Occipital lobe (tissue), 2 donors: ENCODE measurements at regions not wholly inside any gene's neighbourhood (a gene's known extent, or its start where the extent isn't known, plus 50 kb on each side); places are given as distances from the start of the nearest gene placed in this dataset. TPM values are rescaled to one million over a fixed set of nuclear protein-coding genes. Genes with fewer than 3 reads are reported as not detected.

Experiments used
- DNase-seq: peaks from one replicate; lab custom pipeline; 2025; lab: John Stamatoyannopoulos, UW
- small RNA-seq: library from RNA; depleted of rRNA; stranded (forward); fragments of <200 nt; gene quantifications from one replicate; pipeline ENCODE3, GENCODE V24; 2014

DNA sequence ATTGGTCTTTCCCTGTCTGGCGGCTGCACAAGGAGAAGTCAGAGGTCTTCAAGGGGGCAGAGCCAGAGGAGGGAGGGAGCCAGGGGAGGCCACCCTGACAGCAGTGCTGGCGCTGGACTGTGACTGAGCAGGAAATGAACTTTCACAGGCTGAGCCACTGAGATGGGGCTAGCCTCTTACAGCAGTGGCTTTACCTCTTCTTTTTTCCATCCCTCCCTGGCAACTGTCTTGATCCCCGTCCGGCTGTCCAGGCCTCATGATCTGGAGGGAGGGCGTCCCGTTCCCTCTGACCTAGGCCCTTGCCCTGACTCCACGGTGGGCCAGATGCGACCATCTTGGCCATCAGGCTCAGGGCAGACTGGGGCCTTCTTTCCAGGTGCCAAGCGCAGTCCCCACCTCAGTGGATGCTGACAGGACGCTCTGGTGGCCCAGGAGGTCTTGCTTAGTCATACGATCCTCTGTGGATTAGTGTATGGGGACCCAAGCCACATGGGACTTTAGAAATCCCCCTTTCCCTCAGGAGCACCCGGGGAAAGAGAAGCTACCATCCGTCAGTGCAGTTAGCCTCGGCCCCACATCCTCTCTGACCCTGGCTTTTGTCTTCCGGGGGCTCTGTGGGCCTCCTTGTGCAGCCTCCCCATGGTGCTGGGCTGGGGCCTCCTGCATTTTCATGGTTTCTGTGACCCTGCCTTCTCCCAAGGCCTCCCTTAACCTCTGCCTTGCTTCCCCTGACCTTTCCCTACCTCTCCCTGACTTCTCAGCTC lies 57.4 kb upstream of the CCDC167 start:
- DNase-seq: no peak

DNA sequence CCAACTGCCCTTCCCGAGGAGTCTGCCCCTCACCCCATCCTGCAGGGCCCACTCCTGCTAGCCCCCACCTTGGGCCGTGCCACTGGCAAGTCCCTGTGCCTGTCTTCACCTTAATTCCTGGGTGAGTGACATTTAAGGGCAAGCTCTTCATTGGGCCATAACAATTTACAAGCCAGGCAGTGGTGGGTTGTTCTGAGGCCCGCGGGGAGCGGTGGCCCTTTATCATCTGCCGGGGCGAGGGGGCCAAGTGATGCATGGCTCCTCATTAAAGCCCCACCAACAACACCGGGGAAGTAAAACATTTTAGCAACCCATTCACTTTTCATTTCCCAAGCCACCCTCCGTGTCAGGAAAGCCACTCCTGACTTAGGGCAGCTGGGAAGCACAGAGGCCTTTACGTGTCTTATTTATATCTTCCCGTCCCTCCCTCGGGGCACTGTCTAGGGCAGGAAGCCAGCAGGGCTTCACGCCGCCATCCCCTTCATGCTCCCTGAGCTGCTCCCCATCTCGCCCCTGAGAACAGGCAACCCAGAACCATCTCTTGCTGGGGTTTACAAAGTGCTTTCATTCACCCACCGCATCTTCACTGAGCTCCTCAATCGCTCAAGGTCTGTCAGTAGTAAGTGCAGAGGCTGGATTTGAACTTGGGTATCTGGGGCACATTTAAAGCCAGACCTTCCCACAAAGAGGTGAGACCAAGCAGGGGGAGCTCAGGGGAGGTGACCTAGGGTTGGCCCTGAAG lies 55.5 kb upstream of the CCDC167 start:
- DNase-seq: no peak

DNA sequence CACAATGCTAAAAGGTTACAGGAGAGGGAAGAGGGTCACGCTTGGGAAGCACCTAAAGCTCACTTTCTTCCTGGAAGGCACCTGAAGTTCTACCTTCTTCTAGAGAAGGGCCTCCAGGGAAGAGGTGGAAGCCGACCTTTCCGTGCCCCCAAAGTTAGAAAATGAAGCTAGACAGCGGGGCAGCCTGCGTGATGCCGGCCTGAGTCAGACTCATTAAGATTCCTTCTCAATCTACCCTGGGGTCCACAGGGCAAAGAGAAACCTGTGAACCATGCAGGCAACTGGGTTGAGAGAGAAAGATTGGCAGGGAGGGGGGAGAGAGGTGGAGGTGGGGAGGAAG lies 54.8 kb upstream of the CCDC167 start:
- DNase-seq: no peak

- DNase-seq: no peak
Measured at GRCh38 chr6:37552267-37552666, 52.6 kb upstream of the CCDC167 start.

DNA sequence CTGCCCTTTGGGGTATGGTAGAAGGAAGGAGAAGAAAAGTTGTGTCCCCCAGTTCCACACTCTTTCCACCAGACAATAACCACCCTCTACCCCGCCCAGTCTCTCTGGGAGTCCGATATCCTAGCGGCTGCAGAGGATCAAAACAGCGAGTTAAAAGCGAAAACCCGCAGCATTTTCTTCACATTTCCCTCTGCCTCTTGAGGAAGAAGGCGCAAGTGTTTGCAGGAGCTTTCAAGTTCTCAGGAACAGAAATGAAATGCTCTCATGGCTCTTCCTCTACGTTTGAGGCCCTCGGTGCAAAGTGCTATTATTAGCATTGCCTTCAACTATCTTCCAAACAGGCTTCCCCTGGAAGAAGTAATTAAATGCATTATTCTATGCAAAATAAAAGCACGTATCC lies 52.2 kb upstream of the CCDC167 start:
- DNase-seq: no peak

GRCh38 chr6:37551446-37551845 lies 51.8 kb upstream of the CCDC167 start:
- no peak for DNase-seq

GRCh38 chr6:37551002-37551401 lies 51.3 kb upstream of the CCDC167 start:
- no peak for DNase-seq

- no peak for DNase-seq
Measured at GRCh38 chr6:37550191-37550831, 50.6 kb upstream of the CCDC167 start.

GRCh38 chr6:37549558-37549957 lies 49.9 kb upstream of the CCDC167 start:
- no peak for DNase-seq

Small RNA genes lying in the stretch of these regions (small RNA-seq; reads per million reads assigned to genes)
- not detected for gene MIR4462
